Right lobe of liver (tissue), 4 donors: ENCODE measurements at regions not wholly inside any gene's neighbourhood (a gene's known extent, or its start where the extent isn't known, plus 50 kb on each side); places are given as distances from the start of the nearest gene placed in this dataset.

ENCODE experiments used
- CTCF ChIP-seq, 4 donors: fragments of 200-600 bp in 3 of 4; fragments of 450-650 bp in 1 of 4; IDR thresholded peaks; one replicate each; pipeline versions ENCODE4 v1.5.1 to v1.8.0; 2016 to 2022; ENCODE audit warnings: antibody characterized with exemption in 4 of 4, mild to moderate bottlenecking in 2 of 4
- POLR2A ChIP-seq: fragments of 450-650 bp; IDR thresholded peaks from one replicate; pipeline ENCODE4 v1.6.1; 2017; ENCODE audit warnings: antibody characterized with exemption, mild to moderate bottlenecking
- donor health status: DM: no; HTN: no; CAD: no.
- donor health status: DM: no; HTN: no; CAD: no.
- donor health status: DM: no; HTN: yes; CAD: no.

- TF ChIP-seq CTCF (IDR thresholded peaks at IDR 0.05), result no peak
- TF ChIP-seq POLR2A, result no peak
Measured at GRCh38 chr20:52590100-52590499, 382.1 kb upstream of the TSHZ2 start.
